HG02759 (cell line): ENCODE measurements at regions not wholly inside any gene's neighbourhood (a gene's known extent, or its start where the extent isn't known, plus 50 kb on each side); places are given as distances from the start of the nearest gene placed in this dataset.
"Not testable (repeated sequence)": the region's sequence is repeated elsewhere in the genome, so short reads cannot be mapped to it uniquely, and the experiment has no call there.

Experiments used
- ATAC-seq: cut with Tn5 transposase; IDR thresholded peaks from one replicate; pipeline ENCODE4 v1.9.1; 2021; ENCODE audit warnings: mild to moderate bottlenecking, moderate library complexity; ENCODE audit not compliant: unreplicated experiment

GRCh38 chr9:34907044-34907443 lies 51.0 kb upstream of the PHF24 start:
- ATAC-seq: no peak

- ATAC-seq: peak; percentile 74
Measured at GRCh38 chr9:34899535-34900158, 58.4 kb upstream of the PHF24 start.

GRCh38 chr9:34898846-34899245 lies 59.2 kb upstream of the PHF24 start:
- ATAC-seq: no peak

GRCh38 chr9:34896112-34896511 lies 62.0 kb upstream of the PHF24 start:
- no peak for ATAC-seq

- ATAC-seq: no peak
Measured at GRCh38 chr9:34892886-34893285, 65.2 kb upstream of the PHF24 start.

GRCh38 chr9:34891386-34891785 lies 66.7 kb upstream of the PHF24 start:
- ATAC-seq: no peak

DNA sequence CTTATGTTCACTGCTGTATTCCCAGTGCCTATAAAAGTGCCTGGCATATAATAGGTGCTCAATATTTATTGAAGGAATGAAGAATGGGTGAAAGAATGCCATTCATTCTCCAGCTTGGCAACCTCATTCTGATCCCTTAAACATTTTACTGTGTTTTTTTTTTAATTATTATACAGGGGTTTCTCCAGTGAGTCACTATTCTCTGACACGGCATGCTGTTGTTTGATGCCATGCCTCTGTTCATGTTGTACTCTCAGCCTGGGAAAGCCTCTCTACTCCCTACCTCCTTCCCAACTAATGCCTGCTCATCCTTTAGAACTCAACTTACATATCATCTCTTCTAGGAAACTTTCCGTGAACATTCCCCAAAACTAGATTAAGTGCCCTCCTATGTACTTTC lies 70.2 kb upstream of the PHF24 start:
- no peak for ATAC-seq

DNA sequence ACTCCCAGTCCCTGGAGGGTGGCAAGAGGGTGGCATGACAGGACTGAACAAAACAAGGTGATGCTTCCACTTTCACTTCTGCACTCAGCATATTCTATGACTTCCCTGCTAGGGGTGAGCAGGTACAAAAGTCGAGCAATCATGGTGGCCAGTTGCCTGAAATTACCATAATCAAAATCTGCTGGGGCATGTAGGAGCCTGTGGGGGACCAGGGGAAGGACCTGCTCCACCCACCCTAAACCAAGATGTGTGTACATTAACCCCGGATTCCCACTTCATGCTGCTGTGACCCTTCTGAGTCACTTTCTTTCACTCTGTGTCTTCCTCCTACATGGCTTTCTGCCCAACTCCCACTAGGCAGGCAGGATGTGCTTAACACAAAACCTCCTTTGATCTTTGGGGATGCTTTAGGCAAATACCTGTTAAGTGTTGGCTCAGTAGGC lies 73.3 kb upstream of the PHF24 start:
- peak; percentile 83 for ATAC-seq

GRCh38 chr9:34876096-34876495 lies 82.0 kb upstream of the PHF24 start:
- no peak for ATAC-seq

- no peak for ATAC-seq
Measured at GRCh38 chr9:34869390-34869789, 88.7 kb upstream of the PHF24 start.

DNA sequence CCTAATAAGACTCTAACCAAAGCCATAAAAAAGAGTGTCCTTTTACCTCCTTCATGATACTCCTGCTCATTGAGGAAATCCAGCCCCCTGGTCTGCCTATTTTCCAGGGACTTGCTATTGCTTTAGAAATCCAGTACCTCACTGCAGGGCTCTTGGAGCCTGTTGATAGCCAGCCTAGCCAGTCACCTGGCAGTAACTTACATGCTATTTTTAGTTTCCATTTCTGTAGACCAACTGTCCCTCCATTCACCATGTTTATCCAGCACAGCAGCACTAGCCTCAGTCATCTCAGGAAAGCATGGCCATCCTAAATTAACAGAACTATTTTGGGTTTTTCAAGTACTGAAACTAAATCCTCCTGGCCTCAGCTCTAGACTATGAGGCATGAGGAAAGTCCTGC lies 91.5 kb upstream of the PHF24 start:
- no peak for ATAC-seq

DNA sequence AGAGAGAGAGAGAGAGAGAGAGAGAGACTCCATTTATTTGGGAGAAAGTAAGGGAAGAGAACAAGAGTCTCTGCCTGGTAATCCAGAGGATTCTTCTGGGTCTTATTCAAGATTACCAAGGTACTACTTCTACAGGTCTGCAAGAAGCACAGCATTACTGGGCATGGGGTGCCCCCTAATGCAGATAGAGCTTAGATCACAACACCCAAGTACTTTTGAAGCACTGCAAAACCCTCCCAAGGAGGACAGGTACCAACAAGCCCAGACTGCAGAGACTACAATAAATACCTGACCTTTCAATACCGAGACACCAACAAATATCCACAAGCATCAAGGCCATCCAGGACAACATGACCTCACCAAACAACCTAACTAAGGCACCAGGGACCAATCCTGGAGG lies 94.7 kb upstream of the PHF24 start:
- ATAC-seq: no peak

- no peak for ATAC-seq
Measured at GRCh38 chr9:34862836-34863235, 95.2 kb upstream of the PHF24 start.

GRCh38 chr9:34862043-34862442 lies 96.0 kb upstream of the PHF24 start:
- no peak for ATAC-seq

DNA sequence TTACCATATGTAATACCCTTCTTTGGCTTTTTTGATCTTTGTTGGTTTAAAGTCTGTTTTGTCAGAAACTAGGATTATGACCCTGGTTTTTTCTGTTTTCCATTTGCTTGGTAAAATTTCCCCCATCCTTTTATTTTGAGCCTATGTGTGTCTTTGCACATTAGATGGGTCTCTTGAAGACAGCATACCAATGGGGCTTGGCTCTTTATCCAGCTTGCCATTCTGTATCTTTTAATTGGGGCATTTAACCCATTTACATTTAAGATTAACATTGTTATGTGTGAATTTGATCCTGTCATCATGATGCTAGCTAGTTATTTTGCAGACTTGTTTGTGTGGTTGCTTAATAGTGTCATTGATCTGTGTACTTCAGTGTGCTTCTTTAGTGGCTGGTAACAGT lies 103.1 kb upstream of the PHF24 start:
- not testable (repeated sequence) for ATAC-seq

GRCh38 chr9:34830068-34830467 lies 120.1 kb upstream of the CCL21 start:
- ATAC-seq: no peak

GRCh38 chr9:34826999-34827538 lies 117.1 kb upstream of the CCL21 start:
- no peak for ATAC-seq

GRCh38 chr9:34825775-34826174 lies 115.8 kb upstream of the CCL21 start:
- no peak for ATAC-seq

GRCh38 chr9:34823778-34824177 lies 113.8 kb upstream of the CCL21 start:
- ATAC-seq: no peak

DNA sequence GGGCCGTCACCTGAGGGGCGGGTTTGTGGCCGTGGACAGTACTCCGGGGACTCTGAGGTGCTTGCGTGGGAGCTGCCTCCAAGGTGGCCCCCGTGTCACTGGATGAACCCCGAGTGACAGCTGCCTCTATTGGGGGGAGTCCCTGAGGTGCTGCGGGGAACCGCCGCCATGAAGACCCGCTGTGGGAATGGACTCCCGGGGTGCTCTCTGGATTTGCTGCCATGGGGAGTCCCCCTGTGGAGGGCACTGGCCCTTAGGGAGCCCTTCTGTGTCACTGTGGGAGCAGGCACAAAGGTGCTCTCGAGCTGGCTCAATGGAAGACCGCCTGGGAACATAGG lies 100.2 kb upstream of the CCL21 start:
- no peak for ATAC-seq

GRCh38 chr9:34809504-34810186 lies 99.7 kb upstream of the CCL21 start:
- no peak for ATAC-seq

DNA sequence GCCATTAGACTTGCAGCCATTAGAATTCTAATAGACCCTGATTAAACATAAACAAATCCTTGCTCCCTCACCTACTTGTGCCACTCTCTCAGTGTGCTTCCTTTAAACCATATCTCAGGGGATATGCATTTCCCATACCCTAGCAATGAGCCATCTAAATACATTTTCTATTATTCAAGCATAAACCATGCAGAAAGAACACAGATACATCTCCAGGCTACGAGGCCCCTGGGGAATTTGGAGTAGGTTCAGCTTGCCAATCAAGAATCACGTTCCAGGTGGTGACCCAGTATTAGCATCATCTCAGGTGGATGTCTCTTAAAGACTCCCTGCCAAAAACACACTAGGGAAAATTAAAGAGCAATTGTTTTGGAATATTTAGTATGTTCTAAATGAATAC lies 93.0 kb upstream of the CCL21 start:
- no peak for ATAC-seq

- no peak for ATAC-seq
Measured at GRCh38 chr9:34797367-34797766, 87.4 kb upstream of the CCL21 start.
